ENCODE measurements at regions not wholly inside any gene's neighbourhood (a gene's known extent, or its start where the extent isn't known, plus 50 kb on each side); places are given as distances from the start of the nearest gene placed in this dataset.
"Not testable (repeated sequence)": the region's sequence is repeated elsewhere in the genome, so short reads cannot be mapped to it uniquely, and the experiment has no call there.

GRCh38 chrX:65331371-65331770 is 203.2 kb downstream of the LAS1L start:
- DNase-seq (ENCODE audit: low read depth, low spot score): no peak
- no peak overlapping the region for H3K27ac ChIP-seq (ENCODE audit: low read depth, low read length)
- no peak for TF ChIP-seq CTCF (IDR thresholded peaks at IDR 0.05; ENCODE audit: low read depth, low read length)
- no peak overlapping the region for H3K4me3 ChIP-seq (ENCODE audit: low read depth, low read length)
- ChIA-PET POLR2A (no interaction called here), CTCF (no interaction called here)
- H3K27me3 ChIP-seq (ENCODE audit: control insufficient read depth, insufficient read depth, low read length): no peaks in the 10 kb centered on the region
- 0 out of 2 replicates have a peak, but pooled peaks cover 2% of the 10 kb centered on the region for H3K9me3 ChIP-seq (ENCODE audit: control insufficient read depth, insufficient read depth, low read length)

DNA sequence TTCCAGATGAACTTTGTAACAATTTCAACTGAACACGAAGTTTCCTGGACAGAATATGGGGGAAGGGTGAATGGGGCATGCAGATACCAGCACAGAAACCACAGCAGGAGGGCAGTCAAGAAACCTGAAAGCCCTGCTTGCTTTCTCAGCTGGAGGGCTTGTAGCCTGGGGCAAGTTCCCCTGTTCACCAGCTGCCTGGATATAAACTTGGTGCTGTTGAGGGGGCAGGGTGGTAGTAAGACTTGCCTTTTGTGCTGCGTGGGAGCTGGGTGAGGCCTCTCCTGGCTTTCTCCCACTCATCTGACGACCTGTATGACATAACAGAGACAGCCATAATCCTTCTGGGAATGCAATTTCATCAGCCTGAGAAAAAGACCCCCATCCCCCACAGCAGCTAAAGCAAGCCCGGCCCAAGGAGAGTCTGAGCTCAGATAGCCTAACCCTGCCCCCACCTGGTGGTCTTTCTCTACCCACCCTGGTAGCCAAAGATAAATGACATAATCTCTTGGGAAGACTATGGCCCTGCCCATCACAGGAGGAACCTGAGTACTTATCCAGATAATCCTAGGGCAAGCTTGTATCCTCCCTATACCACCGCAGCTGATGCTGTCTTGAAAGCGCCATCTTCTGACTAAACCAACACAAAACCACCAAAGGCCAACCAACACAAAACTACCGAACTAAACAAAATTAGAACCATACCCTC is 234.3 kb downstream of the LAS1L start:
- no peak for DNase-seq (ENCODE audit: low read depth, low spot score)
- TF ChIP-seq CTCF (IDR thresholded peaks at IDR 0.05; ENCODE audit: low read depth, low read length): no peak
- no peak overlapping the region for H3K4me3 ChIP-seq (ENCODE audit: low read depth, low read length)
- H3K9me3 ChIP-seq (ENCODE audit: control insufficient read depth, insufficient read depth, low read length): peaks cover 6% of the 10 kb centered on the region; the same call in 1 of the 2 replicates
- CTCF ChIA-PET: no interaction called here
- H3K27me3 ChIP-seq (ENCODE audit: control insufficient read depth, insufficient read depth, low read length): no peaks in the 10 kb centered on the region
- POLR2A ChIA-PET: no interaction called here
- no peak overlapping the region for H3K27ac ChIP-seq (ENCODE audit: low read depth, low read length)

- POLR2A ChIA-PET, CTCF ChIA-PET: not testable (repeated sequence)
Measured at GRCh38 chrX:65282905-65283304, 251.7 kb downstream of the LAS1L start.

DNA sequence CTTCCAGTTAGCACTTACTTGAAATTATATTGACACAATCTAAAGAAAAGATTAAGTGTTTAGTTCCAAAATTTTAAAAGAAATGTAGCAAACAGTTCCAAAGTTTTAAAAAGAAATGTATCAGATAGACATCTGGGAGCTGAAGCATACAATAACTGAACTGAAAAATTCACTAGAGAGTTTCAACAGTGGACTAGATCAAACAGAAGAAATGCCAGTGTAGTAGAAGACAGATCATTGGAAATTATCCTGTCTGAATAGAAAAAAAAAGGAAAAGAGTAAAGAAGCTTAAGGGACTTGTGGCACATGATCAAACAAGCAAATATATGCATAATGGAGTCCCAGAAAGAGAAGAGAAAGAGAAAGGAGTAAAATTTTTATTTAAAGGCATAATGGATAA is 261.4 kb downstream of the LAS1L start:
- no peak overlapping the region for H3K27ac ChIP-seq (ENCODE audit: low read depth, low read length)
- no peak for TF ChIP-seq CTCF (IDR thresholded peaks at IDR 0.05; ENCODE audit: low read depth, low read length)
- DNase-seq (ENCODE audit: low read depth, low spot score): no peak
- no peaks in the 10 kb centered on the region for H3K27me3 ChIP-seq (ENCODE audit: control insufficient read depth, insufficient read depth, low read length)
- CTCF ChIA-PET: no interaction called here
- POLR2A ChIA-PET: no interaction called here
- H3K4me3 ChIP-seq (ENCODE audit: low read depth, low read length): no peak overlapping the region
- peaks cover 13% of the 10 kb centered on the region; the same call in 1 of the 2 replicates for H3K9me3 ChIP-seq (ENCODE audit: control insufficient read depth, insufficient read depth, low read length)

More at GRCh38 chrX:65282905-65283304, 251.7 kb downstream of the LAS1L start:
- DNase-seq (ENCODE audit: low read depth, low spot score); H3K9me3 ChIP-seq (ENCODE audit: control insufficient read depth, insufficient read depth, low read length); H3K27me3 ChIP-seq (ENCODE audit: control insufficient read depth, insufficient read depth, low read length); H3K27ac ChIP-seq (ENCODE audit: low read depth, low read length); H3K4me3 ChIP-seq (ENCODE audit: low read depth, low read length): not testable (repeated sequence)

GRCh38 chrX:65266482-65266881 is 268.1 kb downstream of the LAS1L start:
- DNase-seq (ENCODE audit: low read depth, low spot score): no peak
- ChIA-PET POLR2A (no interaction called here), CTCF (no interaction called here)
- TF ChIP-seq CTCF (IDR thresholded peaks at IDR 0.05; ENCODE audit: low read depth, low read length): no peak
- H3K27ac ChIP-seq (ENCODE audit: low read depth, low read length): no peak overlapping the region
- no peak overlapping the region for H3K4me3 ChIP-seq (ENCODE audit: low read depth, low read length)
- no peaks in the 10 kb centered on the region for H3K27me3 ChIP-seq (ENCODE audit: control insufficient read depth, insufficient read depth, low read length)
- no peaks in the 10 kb centered on the region; the same call in 1 of the 2 replicates for H3K9me3 ChIP-seq (ENCODE audit: control insufficient read depth, insufficient read depth, low read length)
